HG03139 (cell line): ENCODE measurements at regions not wholly inside any gene's neighbourhood (a gene's known extent, or its start where the extent isn't known, plus 50 kb on each side); places are given as distances from the start of the nearest gene placed in this dataset.
"Not testable (repeated sequence)": the region's sequence is repeated elsewhere in the genome, so short reads cannot be mapped to it uniquely, and the experiment has no call there.

Source experiments
- ATAC-seq: cut with Tn5 transposase; IDR thresholded peaks from one replicate; pipeline ENCODE4 v1.9.1; 2021; ENCODE audit not compliant: unreplicated experiment

- ATAC-seq, result no peak
Measured at GRCh38 chr2:145757503-145758246, 1237.8 kb upstream of the ZEB2 start.

- ATAC-seq, result no peak
Measured at GRCh38 chr2:145755019-145755837, 1235.3 kb upstream of the ZEB2 start.

- ATAC-seq, result no peak
Measured at GRCh38 chr2:145753966-145754365, 1234.0 kb upstream of the ZEB2 start.

DNA sequence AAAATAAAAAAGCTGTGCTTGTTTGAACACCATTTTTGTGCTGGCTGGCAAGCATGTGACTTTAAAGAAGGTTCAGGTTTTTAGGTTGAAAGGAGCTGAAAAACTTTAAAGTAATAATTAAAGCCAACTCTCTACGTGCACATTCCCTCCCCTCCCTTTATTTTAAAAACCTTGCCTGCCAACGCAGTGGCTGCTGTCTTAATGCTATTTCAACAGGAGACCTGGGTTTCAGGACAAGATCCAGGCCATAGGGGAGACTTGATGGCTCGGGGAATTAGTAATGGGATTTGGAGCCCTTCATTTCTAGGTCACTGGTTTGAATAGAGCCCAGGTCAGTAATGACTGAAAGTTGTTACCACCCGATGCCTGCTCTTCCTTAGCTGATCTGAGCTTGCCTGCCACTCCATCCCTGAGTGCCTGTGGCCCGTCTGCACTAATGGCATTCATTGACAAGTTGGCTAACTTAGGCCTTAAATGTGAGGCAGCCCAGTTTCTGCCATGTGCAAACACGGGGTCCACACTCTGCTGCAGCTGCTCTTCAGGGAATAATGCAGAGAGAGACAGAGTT is 1233.2 kb upstream of the ZEB2 start:
- ATAC-seq, result no peak

DNA sequence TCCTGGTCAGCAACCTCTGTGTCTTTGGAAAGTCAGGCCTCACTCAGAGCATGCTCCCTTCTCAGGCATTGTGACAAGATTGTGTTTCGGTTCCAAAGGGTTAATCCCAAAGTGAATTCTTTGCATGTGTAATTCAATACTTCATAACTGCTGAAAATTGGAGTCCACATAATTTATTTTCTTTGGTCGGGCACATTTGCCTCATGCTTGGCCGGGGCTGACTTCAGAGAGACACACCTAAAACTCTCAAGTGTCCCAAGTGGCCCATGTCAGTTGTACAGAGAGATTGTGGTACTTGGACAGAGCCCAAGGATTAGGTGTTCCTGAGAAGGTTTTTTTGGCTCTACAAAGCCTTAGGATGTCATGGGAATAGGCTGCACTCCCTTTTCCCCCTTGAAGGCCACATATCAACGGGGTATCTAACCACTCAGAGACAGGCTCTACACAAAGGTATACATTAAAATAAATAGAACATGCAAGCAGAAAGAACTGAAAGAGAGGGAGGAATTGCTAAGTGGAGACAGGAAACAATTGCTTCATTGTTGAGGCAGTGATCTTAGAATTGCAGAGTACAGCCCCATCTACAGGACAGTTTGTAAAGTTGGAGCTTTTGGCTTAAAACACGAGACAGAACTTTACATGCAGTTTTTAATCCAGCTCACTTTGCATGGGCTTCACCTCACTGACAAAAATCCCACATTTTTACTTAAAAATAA is 1232.3 kb upstream of the ZEB2 start:
- peak; percentile 31 for ATAC-seq

DNA sequence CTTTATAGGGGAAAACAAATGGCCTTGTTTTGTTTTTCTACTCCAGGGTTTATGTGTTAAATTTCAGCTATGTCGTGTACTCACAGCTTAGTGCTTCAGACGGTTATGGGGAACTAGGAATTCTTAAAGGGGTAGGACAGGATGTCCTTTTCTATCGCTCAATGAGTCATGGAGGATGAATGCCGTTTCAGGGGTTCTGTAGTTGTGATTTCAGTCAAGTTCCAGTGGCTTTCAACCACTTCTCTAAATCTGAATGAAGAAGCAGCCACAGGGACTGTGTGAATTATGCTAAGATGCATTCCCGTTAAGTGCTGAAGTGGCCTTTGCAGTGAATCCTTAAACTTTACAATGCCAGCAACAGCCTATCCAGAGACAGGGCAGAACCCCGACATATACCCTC is 1231.7 kb upstream of the ZEB2 start:
- peak; percentile 80 for ATAC-seq

DNA sequence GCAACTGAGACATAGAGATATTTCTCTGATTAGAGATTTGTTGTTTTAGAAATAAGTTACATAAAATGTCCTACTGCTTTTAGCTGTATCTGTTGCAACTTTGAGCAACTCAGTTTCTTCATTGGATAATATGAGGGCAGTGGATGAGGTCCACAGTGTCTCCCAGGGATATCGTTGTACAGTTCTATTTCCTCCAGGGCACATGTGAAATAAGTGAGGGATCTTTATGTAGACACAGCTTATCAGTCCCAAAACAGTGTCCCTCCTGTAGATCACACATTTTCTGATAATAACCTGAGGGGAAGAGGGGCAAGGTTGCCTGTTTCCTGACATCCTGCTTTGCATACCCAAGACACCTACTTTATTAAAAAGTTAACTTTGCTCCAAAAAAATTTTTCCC is 1231.2 kb upstream of the ZEB2 start:
- no peak for ATAC-seq

DNA sequence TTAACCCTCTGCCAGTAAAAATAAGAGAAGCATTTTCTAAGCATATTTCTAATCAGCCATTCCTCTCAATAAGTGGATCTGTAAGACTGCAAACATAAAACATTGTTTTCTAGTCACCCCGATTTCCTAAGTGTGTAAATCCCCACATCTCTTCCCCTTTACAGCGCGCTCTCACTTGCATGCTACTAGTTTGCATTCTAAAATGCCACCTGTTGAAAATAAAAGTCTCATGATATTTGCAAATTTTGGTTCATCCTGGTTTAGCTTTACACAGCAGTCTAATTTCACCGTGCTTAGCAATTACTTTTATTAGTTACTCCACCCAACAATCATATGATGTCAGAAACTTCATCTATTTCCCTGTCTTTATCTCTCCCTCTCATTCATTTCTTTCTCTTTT is 1230.7 kb upstream of the ZEB2 start:
- no peak for ATAC-seq

DNA sequence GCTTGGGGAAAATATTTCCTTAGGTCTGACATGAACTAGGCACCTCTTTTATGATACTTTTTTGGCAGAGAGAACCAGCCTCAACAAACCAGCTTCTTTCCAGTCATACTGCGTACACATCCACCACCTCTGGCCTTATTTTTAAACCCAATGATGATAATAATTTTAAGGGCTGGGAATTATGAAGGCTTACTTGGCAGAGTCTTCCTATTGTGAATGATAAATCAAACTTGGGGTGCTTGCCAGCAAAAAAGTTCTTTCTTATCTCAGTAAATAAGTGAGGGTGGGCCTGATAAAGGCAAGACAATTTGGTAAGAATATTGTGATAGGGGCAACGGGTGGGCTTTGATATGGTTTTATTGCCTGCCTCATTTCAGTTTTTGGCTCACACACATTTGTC is 1230.2 kb upstream of the ZEB2 start:
- ATAC-seq, result no peak

GRCh38 chr2:145749556-145749955 is 1229.6 kb upstream of the ZEB2 start:
- ATAC-seq, result no peak

- peak; percentile 39 for ATAC-seq
Measured at GRCh38 chr2:145748927-145749326, 1229.0 kb upstream of the ZEB2 start.

DNA sequence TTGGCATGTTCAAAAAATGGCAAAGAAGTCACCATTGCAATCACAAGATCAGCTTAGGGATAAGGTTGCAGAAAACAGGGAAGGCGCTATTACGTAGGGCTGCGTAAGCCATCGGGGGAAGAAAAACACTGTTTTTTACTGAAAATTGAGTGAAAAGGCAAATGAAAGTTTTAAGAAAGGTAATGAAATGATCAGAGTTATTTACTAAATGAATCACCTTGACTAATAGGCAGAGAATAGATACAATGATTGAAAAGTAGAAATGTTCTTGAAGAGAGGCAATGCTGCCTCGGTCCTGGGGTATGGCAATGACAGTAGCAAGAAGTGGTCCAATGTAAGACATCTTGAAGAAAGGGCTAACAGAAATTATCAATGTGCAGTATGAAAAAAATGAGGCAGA is 1227.8 kb upstream of the ZEB2 start:
- ATAC-seq, result no peak

GRCh38 chr2:145745387-145745721 is 1225.4 kb upstream of the ZEB2 start:
- not testable (repeated sequence) for ATAC-seq

DNA sequence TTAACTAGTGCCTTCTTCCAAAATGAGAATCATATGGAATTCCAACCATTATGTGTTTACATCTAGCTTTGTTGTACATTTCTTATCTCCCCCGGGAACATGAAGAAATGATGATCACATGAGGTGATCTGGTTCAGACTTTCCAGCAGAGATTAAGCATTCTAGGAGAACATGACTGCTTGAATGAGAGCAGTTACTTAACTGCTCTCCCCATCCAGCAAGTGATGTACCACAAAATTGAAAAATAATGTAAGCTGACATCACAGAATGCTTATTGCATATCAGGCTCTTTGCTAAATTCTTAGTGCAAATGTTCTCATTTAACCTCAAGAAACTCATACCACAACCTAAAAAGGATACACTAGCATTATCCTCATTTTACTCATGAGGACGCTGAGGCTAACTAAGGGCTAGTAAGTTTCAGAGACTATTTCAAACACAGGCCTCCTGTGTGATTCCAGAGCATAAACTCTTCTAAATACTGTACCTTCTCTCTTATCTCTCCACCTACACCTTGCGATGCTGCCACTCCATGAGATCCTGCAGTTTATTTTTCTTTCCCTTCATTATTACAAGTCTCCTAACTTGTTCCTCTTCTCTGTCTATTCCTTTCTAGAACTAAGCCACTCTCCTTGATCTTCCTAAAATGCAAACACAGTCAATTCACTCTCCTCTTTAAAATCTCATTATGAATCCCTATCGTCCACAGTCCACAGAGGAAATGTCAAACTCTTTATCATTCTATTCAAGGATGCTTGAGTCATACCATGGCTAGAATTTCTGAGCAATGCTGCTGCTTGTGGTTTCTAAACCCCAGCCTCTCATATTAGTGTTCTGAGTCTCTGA is 1224.8 kb upstream of the ZEB2 start:
- ATAC-seq, result peak; percentile 70

- no peak for ATAC-seq
Measured at GRCh38 chr2:145743011-145743410, 1223.1 kb upstream of the ZEB2 start.

DNA sequence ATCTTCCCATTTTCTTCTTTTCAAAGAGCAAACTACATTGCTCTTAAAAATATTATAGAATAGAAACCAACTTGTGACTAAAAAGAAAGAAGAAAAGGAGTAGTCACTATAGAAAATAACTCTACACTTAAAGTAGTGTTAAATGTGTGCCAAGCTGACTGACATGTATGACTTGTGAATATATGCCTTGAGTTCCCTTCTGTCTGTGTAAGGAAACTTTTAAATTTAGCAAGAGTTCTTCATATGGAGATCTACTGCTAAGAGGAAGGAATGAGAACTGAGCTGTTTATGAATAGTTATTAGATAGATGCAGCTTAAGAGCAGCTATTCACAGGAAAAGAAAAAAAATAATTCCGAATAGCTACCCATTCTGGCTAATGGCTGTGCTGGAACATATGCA is 1221.7 kb upstream of the ZEB2 start:
- ATAC-seq, result no peak

DNA sequence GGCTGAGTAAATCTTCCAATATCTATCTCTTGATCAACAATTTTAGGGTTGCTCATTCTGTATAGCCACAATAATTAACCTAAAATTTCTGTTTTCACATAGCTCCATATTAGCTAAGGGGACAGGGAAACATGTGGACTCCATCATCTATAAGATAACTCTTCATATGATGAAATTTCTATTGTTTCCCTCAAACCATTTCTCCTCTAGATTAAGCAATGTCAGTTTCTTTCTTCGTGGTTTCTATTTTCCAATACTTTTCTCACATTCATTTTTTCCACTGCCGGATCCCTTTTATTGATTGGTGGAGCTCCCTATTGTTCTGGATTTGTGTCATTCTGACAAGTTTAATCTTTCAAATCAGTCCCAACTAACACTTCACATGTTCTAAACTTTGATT is 1221.3 kb upstream of the ZEB2 start:
- no peak for ATAC-seq

DNA sequence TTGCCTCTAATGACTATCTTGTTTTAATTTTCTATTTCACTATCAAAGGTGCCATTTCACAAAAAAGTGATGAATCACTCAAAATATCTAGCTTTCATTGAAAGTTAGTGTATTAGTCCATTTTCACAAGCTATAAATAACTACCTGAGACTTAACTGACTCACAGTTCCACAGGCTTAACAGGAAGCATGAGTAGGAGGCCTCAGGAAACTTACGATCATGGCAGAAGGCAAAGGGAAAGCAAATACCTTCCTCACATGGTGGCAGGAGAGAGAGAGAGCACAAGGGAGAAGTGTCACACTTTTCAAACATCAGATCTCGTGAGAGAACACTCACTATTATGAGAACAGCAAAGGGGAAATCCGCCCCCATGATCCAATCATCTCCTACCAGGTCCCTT is 1220.4 kb upstream of the ZEB2 start:
- no peak for ATAC-seq

DNA sequence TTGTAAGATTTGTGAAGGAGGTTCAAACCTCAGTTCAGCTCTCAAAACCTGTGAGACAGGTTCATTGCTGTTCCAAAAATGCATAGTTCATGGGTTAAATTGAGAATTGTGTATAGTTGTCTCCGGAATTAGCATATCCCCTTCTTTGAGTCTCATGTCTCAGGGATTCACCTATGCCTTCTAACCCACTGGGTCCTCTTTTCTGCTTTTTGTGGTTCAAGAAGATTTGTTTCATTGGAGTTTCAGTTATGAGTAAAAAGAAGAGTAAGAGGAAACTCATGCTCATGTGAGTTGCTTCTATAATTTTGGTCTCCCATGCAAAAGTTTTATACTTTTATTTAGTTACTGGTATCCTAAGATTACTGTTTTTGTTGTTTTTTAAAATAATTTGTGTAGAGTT is 1219.8 kb upstream of the ZEB2 start:
- peak; percentile 58 for ATAC-seq

DNA sequence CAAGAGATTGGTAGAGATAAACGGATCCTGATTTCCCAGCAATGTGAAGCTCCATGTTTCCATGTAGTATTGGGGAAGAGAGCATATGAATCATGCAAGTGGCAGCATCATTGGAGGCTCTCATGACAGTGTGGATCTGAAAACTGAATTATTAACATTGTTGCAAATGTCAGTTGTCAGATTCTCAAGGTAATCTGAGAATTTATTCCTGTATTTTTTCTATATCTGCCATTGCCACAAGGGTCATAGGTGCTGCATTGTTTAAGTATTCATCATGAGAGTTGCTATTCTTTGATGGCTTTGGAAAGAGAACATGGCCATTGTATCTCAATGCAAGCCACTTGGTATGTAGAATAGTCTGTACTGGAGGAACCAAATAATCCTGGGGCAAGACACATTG is 1217.0 kb upstream of the ZEB2 start:
- ATAC-seq, result no peak

DNA sequence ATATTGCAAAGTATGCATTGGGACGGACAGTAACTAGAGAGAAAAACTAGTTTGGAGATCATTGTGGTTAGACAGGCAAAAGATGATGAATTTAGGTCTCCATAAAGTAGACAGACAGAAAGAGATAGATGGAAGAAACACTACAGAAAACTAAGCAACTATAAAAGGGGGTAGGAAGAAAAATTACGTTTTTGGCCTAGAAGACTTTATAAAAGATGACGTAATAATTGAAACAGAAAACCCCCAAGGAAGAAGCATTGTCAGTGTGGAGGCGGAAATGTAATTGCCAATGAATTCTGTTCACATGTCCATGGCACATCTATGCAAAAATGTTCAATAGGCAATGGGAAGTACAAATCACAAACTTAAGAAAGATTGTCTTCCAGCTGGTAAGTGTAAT is 1211.5 kb upstream of the ZEB2 start:
- no peak for ATAC-seq
